Upper lobe of right lung (tissue), 1 donor: ENCODE measurements at regions not wholly inside any gene's neighbourhood (a gene's known extent, or its start where the extent isn't known, plus 50 kb on each side); places are given as distances from the start of the nearest gene placed in this dataset.
"Not testable (repeated sequence)": the region's sequence is repeated elsewhere in the genome, so short reads cannot be mapped to it uniquely, and the experiment has no call there.

Experiments
- ATAC-seq: fragments of 200-7000 bp; cut with Tn5 transposase; one replicate; pipeline ENCODE4 v1.9.1; 2020; ENCODE audit warnings: mild to moderate bottlenecking, moderate library complexity
- DNase-seq: peaks from one replicate; pipeline ENCODE4 v3.0.0-alpha.2; 2020
- H3K27ac ChIP-seq: fragments of 200-600 bp; one replicate; pipeline ENCODE4 v1.8.0; 2022
- H3K27me3 ChIP-seq: fragments of 200-600 bp; one replicate; pipeline ENCODE4 v1.8.0; 2022; ENCODE audit warnings: mild to moderate bottlenecking
- H3K36me3 ChIP-seq: fragments of 200-600 bp; one replicate; pipeline ENCODE4 v1.8.0; 2022
- H3K4me1 ChIP-seq: fragments of 200-600 bp; one replicate; pipeline ENCODE4 v1.8.0; 2022
- H3K4me3 ChIP-seq: fragments of 200-600 bp; one replicate; pipeline ENCODE4 v1.8.0; 2022; ENCODE audit warnings: mild to moderate bottlenecking
- H3K9me3 ChIP-seq: fragments of 200-600 bp; one replicate; pipeline ENCODE4 v1.8.0; 2022
- CTCF ChIP-seq: fragments of 200-600 bp; IDR thresholded peaks from one replicate; pipeline ENCODE4 v1.8.0; 2022; ENCODE audit warnings: antibody characterized with exemption
- intact Hi-C: fragments of 100-400 bp; cut with DNase I; formaldehyde crosslinking; loops from one replicate; pipeline ENCODE4 v1.11.0; 2022
- donor health status: DM: no; HTN: yes; CAD: no; lungs with severe emphysema.

DNA sequence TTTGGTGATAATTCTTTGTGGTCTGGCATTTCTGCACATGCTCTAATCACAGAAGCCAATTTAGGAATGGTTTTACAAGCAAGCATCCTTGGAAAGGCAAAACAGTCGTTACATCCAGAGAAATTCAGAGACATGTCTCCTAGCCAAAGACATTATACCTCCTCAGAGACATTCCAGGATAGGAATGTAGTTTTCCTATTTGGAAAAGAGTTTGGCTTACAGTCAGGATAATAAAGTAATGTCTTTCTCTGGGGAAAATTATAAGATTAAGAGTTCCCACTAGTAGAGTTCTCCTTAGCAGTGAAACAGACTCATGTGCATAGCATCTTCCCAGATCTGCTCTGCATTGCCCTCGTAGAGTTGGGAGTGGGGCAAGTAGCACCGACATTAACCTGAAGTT lies 753.6 kb upstream of the TMEFF2 start:
- H3K27ac ChIP-seq, result no peak overlapping the region
- no peak for ATAC-seq
- intact Hi-C loops, result no loop called here
- no peak for DNase-seq
- H3K4me3 ChIP-seq, result no peak overlapping the region
- no peaks in the 10 kb centered on the region for H3K9me3 ChIP-seq
- no peaks in the 10 kb centered on the region for H3K36me3 ChIP-seq
- no peaks in the 10 kb centered on the region for H3K27me3 ChIP-seq
- H3K4me1 ChIP-seq, result no peaks in the 10 kb centered on the region
- no peak for TF ChIP-seq CTCF

- H3K9me3 ChIP-seq, result no peaks in the 10 kb centered on the region
- DNase-seq, result no peak
- no peak for TF ChIP-seq CTCF
- no peak for ATAC-seq
- intact Hi-C loops, result no loop called here
- no peak overlapping the region for H3K27ac ChIP-seq
- H3K4me1 ChIP-seq, result no peaks in the 10 kb centered on the region
- no peaks in the 10 kb centered on the region for H3K36me3 ChIP-seq
- H3K27me3 ChIP-seq, result no peaks in the 10 kb centered on the region
- H3K4me3 ChIP-seq, result no peak overlapping the region
Observed at GRCh38 chr2:192947352-192947751, 752.6 kb upstream of the TMEFF2 start.

- Histone ChIP-seq H3K27me3 (no peaks in the 10 kb centered on the region), H3K36me3 (no peaks in the 10 kb centered on the region), H3K4me1 (no peaks in the 10 kb centered on the region), H3K4me3 (no peak overlapping the region), H3K27ac (no peak overlapping the region), H3K9me3 (no peaks in the 10 kb centered on the region)
- DNase-seq (no peak), ATAC-seq (no peak)
- intact Hi-C loops, result no loop called here
- no peak for TF ChIP-seq CTCF
Observed at GRCh38 chr2:192940767-192941166, 746.0 kb upstream of the TMEFF2 start.

DNA sequence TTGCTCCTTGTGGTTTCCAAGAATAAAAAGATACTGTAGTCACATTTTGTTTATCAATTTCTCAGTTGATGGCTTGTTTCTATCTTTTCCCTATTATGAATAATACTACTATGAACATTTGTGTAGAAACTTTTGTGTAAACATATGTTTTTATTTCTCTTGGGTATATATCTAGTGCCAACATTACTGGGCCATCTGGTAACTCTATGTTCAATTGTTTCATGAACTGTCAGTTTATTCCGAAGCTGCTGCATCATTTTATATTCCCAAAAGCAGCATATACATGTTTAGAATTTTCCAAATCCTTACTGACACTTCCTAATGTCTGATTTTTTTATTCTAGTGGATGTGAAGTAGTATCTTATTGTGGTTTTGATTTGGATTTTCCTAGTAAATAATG lies 737.6 kb upstream of the TMEFF2 start:
- H3K27me3 ChIP-seq, result no peaks in the 10 kb centered on the region
- intact Hi-C loops, result no loop called here
- H3K27ac ChIP-seq, result no peak overlapping the region
- no peaks in the 10 kb centered on the region for H3K36me3 ChIP-seq
- DNase-seq (no peak), ATAC-seq (no peak)
- no peaks in the 10 kb centered on the region for H3K9me3 ChIP-seq
- no peak overlapping the region for H3K4me3 ChIP-seq
- no peaks in the 10 kb centered on the region for H3K4me1 ChIP-seq
- no peak for TF ChIP-seq CTCF

DNA sequence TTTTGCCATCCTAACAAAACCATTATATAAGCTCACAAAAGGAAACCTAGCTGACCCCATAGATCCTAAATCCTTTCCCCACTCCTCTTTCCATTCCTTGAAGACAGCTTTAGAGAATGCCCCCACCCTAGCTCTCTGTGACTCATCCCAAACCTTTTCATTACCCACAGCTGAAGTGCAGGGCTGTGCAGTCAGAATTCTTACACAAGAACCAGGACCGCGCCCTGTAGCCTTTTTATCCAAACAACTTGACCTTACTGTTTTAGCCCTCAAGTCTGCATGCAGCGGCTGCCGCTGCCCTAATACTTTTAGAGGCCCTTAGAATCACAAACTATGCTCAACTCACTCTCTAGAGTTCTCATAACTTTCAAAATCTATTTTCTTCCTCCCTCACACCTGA lies 726.9 kb upstream of the TMEFF2 start:
- H3K4me3 ChIP-seq, H3K4me1 ChIP-seq, H3K27me3 ChIP-seq, H3K27ac ChIP-seq, ATAC-seq, H3K36me3 ChIP-seq, intact Hi-C loops, H3K9me3 ChIP-seq, DNase-seq: not testable (repeated sequence)

GRCh38 chr2:192901446-192901845 lies 706.7 kb upstream of the TMEFF2 start:
- H3K9me3 ChIP-seq, result no peaks in the 10 kb centered on the region
- no peaks in the 10 kb centered on the region for H3K27me3 ChIP-seq
- no peaks in the 10 kb centered on the region for H3K36me3 ChIP-seq
- DNase-seq, result no peak
- H3K27ac ChIP-seq, result no peak overlapping the region
- intact Hi-C loops, result no loop called here
- ATAC-seq, result no peak
- no peak overlapping the region for H3K4me3 ChIP-seq
- H3K4me1 ChIP-seq, result no peaks in the 10 kb centered on the region
- no peak for TF ChIP-seq CTCF
